ENCODE measurements at regions not wholly inside any gene's neighbourhood (a gene's known extent, or its start where the extent isn't known, plus 50 kb on each side); places are given as distances from the start of the nearest gene placed in this dataset.

- Mint-ChIP-seq H3K27me3 (ENCODE audit: insufficient read depth, unreplicated experiment) (no peaks in the 10 kb centered on the region), H3K9me3 (ENCODE audit: unreplicated experiment) (no peaks in the 10 kb centered on the region), H3K36me3 (ENCODE audit: insufficient read depth, unreplicated experiment) (no peaks in the 10 kb centered on the region), H3K4me3 (ENCODE audit: unreplicated experiment) (peak overlapping the region; percentile 59), H3K4me1 (ENCODE audit: insufficient read depth, unreplicated experiment) (peaks cover 17% of the 10 kb centered on the region), H3K27ac (ENCODE audit: low read depth, unreplicated experiment) (peak overlapping the region; percentile 84)
- POLR2A ChIA-PET: interaction anchor here (0.6 to 1.7 kb wide), 6 partner anchors 9 to 161 kb away, joined by 3 to 12 read pairs (median 4); no protein-coding TSS in a partner anchor
- peak; percentile 85 for DNase-seq (ENCODE audit: unreplicated experiment)
- intact Hi-C loops (cut with micrococcal nuclease): no loop called here
- no TSS peak for BruUV-seq (replicated peaks)
- no peak for TF ChIP-seq CTCF (IDR thresholded peaks at IDR 0.05; ENCODE audit: unreplicated experiment)
- CTCF ChIA-PET: interaction anchor here (0.7 kb wide), 2 partner anchors 106 to 1047 kb away, joined by 3 read pairs; no protein-coding TSS in a partner anchor
Measured at GRCh38 chr3:166283840-166284239, 446.6 kb upstream of the BCHE start.

DNA sequence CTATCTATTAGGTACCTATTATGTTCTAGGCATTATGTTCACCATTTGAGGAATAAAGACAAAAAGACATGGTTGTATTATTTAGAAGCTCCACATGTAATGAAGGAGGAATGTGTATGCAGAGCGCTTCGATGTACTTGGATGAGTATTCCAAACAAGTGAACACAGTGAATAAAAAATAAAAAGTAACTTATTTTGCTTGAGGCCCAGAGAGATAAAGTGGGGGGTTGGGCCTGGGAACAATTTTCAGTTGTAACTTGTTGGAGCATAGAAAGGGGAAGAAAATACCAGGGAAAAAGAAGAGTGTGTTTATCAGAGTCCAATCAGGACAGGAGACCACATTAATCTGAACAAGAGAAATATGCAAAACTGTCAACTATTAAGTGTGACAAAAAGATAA lies 445.7 kb upstream of the BCHE start:
- Mint-ChIP-seq H3K36me3 (ENCODE audit: insufficient read depth, unreplicated experiment) (no peaks in the 10 kb centered on the region), H3K27ac (ENCODE audit: low read depth, unreplicated experiment) (peak overlapping the region; percentile 84), H3K27me3 (ENCODE audit: insufficient read depth, unreplicated experiment) (no peaks in the 10 kb centered on the region), H3K9me3 (ENCODE audit: unreplicated experiment) (no peaks in the 10 kb centered on the region), H3K4me1 (ENCODE audit: insufficient read depth, unreplicated experiment) (peaks cover 17% of the 10 kb centered on the region), H3K4me3 (ENCODE audit: unreplicated experiment) (peak overlapping the region; percentile 59)
- ChIA-PET POLR2A (interaction anchor here (0.6 to 1.7 kb wide), 4 partner anchors 8 to 913 kb away, joined by 3 to 12 read pairs (median 4); no protein-coding TSS in a partner anchor), CTCF (interaction anchor here (0.6 to 0.7 kb wide), 2 partner anchors 107 to 427 kb away, joined by 3 read pairs; no protein-coding TSS in a partner anchor)
- no peak for TF ChIP-seq CTCF (IDR thresholded peaks at IDR 0.05; ENCODE audit: unreplicated experiment)
- no TSS peak for BruUV-seq (replicated peaks)
- DNase-seq (ENCODE audit: unreplicated experiment): no peak
- intact Hi-C loops (cut with micrococcal nuclease): no loop called here

GRCh38 chr3:166279636-166280035 lies 442.4 kb upstream of the BCHE start:
- Mint-ChIP-seq H3K4me3 (ENCODE audit: unreplicated experiment) (no peak overlapping the region), H3K27me3 (ENCODE audit: insufficient read depth, unreplicated experiment) (no peaks in the 10 kb centered on the region), H3K9me3 (ENCODE audit: unreplicated experiment) (no peaks in the 10 kb centered on the region), H3K4me1 (ENCODE audit: insufficient read depth, unreplicated experiment) (peaks cover 15% of the 10 kb centered on the region), H3K27ac (ENCODE audit: low read depth, unreplicated experiment) (no peak overlapping the region), H3K36me3 (ENCODE audit: insufficient read depth, unreplicated experiment) (no peaks in the 10 kb centered on the region)
- intact Hi-C loops (cut with micrococcal nuclease): no loop called here
- ChIA-PET CTCF (no interaction called here), POLR2A (interaction anchor here (0.8 kb wide), 1 partner anchor 21 kb away, joined by 3 read pairs; no protein-coding TSS in a partner anchor)
- TF ChIP-seq CTCF (IDR thresholded peaks at IDR 0.05; ENCODE audit: unreplicated experiment): no peak
- BruUV-seq (replicated peaks): no TSS peak
- no peak for DNase-seq (ENCODE audit: unreplicated experiment)

DNA sequence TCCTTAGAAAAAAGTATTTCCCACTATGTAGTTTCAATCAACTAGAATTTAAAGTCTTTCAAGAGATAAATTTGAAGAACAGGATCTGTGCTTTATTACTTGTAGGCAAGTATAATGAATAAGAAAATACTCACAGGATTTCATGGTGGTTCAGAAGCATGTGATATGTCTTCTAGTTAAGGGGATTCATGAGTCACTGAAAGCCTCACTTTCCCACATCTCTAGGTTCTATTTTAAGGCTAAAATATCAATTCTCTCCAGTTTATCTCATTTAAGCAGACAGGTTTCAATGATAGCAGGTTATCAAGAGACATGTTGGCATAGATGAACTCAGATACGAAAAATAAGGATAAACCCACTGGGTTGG lies 437.8 kb upstream of the BCHE start:
- peaks cover 9% of the 10 kb centered on the region for H3K4me1 Mint-ChIP-seq (ENCODE audit: insufficient read depth, unreplicated experiment)
- no peak for DNase-seq (ENCODE audit: unreplicated experiment)
- intact Hi-C loops (cut with micrococcal nuclease): no loop called here
- H3K27me3 Mint-ChIP-seq (ENCODE audit: insufficient read depth, unreplicated experiment): no peaks in the 10 kb centered on the region
- peaks cover 7% of the 10 kb centered on the region for H3K9me3 Mint-ChIP-seq (ENCODE audit: unreplicated experiment)
- CTCF ChIA-PET: interaction anchor here (0.7 kb wide), 1 partner anchor 9 kb away, joined by 7 read pairs; no protein-coding TSS in a partner anchor
- no peak overlapping the region for H3K27ac Mint-ChIP-seq (ENCODE audit: low read depth, unreplicated experiment)
- no TSS peak for BruUV-seq (replicated peaks)
- H3K36me3 Mint-ChIP-seq (ENCODE audit: insufficient read depth, unreplicated experiment): no peaks in the 10 kb centered on the region
- POLR2A ChIA-PET: interaction anchor here (1.1 kb wide), 1 partner anchor 9 kb away, joined by 5 read pairs; no protein-coding TSS in a partner anchor
- no peak for TF ChIP-seq CTCF (IDR thresholded peaks at IDR 0.05; ENCODE audit: unreplicated experiment)
- no peak overlapping the region for H3K4me3 Mint-ChIP-seq (ENCODE audit: unreplicated experiment)
